ENCODE measurements at regions not wholly inside any gene's neighbourhood (a gene's known extent, or its start where the extent isn't known, plus 50 kb on each side); places are given as distances from the start of the nearest gene placed in this dataset.

GRCh38 chr2:239612133-239612532 is 211.3 kb upstream of the HDAC4 start:
- no peak for TF ChIP-seq USF2 (CRISPR knock-in tag; IDR thresholded peaks at IDR 0.05)
- no peak for TF ChIP-seq POLR2A (conservative IDR thresholded peaks at IDR 0.05)
- no peak for TF ChIP-seq ZBTB33 (CRISPR knock-in tag; IDR thresholded peaks at IDR 0.05)
